Iris pigment epithelial cell (primary cell): ENCODE measurements at regions not wholly inside any gene's neighbourhood (a gene's known extent, or its start where the extent isn't known, plus 50 kb on each side); places are given as distances from the start of the nearest gene placed in this dataset.
A peak's percentile ranks its signal among the peaks of the same experiment; 100 is the strongest.
"Not testable (repeated sequence)": the region's sequence is repeated elsewhere in the genome, so short reads cannot be mapped to it uniquely, and the experiment has no call there.

Experiments
- DNase-seq: peaks from one replicate; pipeline ENCODE4 v3.0.0-alpha.2; 2011; ENCODE audit warnings: low read depth

GRCh38 chr4:25981749-25982148 is 67.7 kb downstream of the SMIM20 start:
- DNase-seq = no peak

DNA sequence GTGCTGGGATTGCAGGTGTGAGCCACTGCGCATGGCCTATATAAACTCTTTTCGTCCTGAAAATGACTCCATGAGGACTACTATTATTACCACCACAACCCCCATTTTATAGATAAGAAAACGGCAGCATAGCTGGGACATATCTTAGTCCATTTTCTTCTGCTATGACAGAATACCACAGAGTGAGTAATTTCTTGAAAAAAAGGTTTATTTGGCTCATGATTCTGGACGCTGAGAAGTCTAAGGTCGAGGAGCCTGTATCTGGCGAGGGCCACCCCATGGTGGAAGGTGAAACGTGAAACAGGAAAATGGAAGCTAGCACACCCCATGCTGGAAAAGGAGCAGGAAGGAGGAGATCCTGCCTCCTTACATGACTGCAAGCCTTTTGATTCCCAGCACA is 68.9 kb downstream of the SMIM20 start:
- DNase-seq = peak; percentile 4

DNA sequence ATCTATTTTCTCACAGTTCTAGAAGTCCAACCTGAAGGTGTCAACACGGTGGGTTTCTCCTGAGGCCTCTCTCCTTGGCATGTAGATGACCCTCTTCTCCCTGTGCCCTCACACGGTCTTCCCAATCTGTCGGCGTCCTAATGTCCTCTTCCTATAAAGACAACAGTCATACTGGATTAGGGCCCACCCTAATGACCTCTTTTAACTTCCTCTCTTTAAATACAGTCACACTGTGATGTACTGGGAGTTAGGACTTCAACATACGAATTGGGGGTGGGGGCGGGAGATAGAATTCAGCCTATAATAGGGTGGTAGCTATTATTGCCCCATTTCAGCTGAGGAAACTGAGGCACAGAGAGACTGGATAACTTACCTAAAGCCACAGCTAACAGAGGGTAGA is 70.2 kb downstream of the SMIM20 start:
- DNase-seq = no peak

DNA sequence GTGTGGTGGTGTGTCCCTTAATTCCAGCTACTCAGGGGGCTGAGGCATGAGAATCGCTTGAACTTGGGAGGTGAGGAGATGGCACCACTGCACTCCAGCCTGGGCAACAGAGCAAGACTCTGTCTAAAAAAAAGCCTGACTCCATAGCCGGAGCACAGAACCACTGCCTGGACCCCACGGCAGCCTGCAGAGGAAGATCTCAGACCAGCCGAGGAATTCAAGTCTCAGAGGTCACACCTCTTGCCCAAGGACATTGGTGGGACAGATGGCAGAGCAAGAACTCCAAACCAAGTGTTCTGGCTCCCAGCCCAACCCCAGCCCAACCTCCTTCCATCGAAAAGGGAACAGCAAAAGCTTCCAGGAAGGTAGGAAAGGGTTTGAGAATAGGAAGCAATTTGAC is 70.8 kb downstream of the SMIM20 start:
- no peak for DNase-seq

- DNase-seq = no peak
Observed at GRCh38 chr4:25986807-25987206, 72.8 kb downstream of the SMIM20 start.

DNA sequence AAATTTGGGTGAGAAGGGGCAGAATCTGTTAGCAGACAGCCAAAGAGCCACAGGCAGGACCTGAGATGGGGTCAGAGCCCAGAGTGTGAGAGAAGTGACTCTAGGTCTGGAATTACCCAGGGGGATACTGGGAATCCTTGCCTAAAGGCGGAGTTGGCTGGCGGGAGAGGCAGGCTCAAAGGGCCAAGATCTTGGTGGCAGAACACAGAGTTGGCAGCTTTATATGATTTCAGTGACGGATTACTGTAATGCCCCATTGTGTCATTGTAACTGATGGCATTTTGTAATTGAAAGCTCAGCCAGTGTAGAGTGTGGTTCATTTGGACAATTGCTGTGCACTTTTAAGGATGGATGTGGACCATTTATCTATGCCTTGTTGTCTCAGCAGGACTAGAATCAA is 77.3 kb downstream of the SMIM20 start:
- DNase-seq = no peak

DNA sequence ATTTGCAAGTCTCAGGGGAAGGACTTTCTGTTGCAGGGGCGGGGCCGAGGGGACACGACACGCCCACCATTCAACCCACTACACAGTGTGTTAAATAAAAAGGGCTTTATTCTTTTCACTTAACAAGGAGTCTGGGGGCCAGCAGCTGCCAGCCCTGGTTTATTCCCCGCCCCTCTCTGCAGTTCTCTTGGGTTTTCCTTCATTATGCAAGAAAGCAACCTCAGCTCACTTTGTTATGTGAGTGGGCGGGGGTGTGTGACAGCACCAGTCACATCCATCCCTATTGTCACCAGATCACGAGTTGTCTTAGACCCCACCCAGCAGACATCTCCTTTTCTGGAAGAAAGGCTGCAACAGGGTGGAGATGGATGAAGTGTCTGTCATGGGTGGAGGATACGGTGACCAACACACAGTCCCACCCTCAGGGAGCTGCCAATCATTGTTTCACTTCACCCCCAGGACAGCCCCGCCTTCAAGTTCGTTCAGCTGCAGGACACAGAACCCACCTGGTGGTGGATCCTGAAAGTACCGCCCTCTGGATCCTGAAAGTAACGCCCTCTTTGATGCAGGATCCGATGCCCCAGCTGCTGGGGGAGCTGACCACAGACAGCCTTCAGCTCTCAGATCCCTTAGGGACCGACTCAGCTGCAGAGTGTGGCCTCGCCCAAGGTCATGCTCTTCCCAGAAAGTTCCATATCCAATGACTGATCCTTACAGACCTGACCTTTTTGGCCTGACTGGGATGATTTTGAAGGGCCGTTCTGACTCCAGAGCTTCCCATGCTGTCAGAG is 79.6 kb downstream of the SMIM20 start:
- no peak for DNase-seq

DNA sequence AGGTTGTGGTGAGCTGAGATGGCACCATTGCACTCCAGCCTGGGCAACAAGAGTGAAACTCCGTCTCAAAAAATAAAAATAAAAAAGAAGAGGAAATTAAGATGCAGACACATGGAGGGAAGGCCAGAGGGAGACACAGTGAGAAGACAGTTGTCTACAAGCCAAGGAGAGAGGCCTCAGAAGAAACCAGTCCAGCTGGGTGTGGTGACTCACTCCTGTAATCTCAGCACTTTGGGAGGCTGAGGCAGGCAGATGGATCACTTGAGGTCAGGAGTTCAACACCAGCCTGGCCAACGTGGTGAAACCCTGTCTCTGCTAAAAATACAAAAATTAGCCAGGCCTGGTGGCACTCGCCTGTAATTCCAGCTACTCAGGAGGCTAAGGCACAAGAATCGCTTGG is 80.6 kb downstream of the SMIM20 start:
- peak; percentile 78 for DNase-seq

DNA sequence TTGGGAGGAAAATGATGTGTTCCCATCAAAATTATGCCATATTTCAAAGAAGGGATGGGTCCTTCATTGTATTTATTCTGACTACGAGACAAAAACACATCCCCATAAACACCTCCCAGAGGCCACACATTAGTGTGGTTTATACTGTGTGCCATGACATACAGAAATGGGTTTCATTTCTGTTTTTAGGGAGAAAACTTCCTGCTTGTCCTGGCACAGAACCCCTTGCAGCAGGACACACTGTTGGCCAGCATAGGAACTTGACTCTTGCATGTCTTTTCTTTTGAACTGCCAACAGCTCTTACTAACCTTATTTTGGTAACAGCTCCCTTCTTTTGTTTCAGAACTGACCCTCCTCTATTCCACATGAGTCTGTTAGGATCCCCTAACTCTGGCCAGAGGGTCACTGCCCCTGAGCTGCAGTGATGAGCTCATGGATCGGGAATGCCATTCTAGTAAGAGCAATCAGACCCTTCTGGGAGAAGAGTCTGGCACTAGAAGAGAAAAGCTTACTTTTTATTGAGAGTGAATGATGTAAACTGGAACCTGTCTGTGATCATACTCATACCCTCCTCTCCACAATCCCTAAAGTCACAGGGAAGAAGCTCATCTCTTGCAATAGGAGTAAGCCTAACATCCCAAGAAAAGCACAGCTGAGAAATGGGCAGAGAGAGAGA is 86.4 kb downstream of the SMIM20 start:
- peak; percentile 9 for DNase-seq

DNA sequence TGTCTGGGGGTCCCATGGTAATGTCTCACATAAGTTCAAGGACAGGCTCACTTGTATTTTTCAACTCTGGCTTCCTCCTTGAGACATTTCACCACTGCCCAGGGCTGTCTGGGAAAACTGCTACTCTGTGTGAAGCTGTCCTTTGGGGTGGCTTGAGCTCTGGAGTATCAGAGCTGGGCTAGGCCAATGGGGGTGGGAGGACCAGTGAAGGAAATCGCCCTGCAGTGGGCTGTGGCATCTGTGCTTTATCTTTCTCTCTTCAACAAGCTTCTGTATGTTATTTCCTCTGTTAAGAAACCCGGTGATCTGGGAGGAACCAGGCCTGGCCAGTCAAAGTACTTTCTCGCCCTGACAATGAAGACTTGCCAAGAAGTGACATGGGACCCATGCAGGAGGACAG is 87.4 kb downstream of the SMIM20 start:
- no peak for DNase-seq

- DNase-seq = no peak
Observed at GRCh38 chr4:26001816-26002215, 87.8 kb downstream of the SMIM20 start.

GRCh38 chr4:26003056-26003455 is 89.0 kb downstream of the SMIM20 start:
- no peak for DNase-seq

GRCh38 chr4:26004290-26004689 is 90.3 kb downstream of the SMIM20 start:
- no peak for DNase-seq

DNA sequence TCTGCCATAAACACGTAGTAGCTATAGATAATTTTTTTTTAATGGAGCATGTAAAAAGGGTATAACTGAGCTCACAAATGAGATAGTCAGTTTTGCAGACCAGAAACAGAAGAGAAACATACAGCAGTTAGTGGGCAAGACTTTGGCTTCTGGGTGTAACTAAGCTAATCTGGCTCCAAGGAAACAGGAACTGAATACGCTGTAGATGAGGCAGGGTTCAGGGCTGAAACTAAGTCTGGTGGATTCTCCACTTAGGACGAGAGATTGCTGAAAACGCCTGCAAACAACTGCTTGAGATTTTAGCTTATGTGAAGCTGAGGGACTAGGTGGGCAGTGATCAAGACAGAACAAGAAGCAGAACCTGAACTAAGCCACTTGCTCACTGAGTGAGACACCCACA is 91.7 kb downstream of the SMIM20 start:
- DNase-seq = no peak

DNA sequence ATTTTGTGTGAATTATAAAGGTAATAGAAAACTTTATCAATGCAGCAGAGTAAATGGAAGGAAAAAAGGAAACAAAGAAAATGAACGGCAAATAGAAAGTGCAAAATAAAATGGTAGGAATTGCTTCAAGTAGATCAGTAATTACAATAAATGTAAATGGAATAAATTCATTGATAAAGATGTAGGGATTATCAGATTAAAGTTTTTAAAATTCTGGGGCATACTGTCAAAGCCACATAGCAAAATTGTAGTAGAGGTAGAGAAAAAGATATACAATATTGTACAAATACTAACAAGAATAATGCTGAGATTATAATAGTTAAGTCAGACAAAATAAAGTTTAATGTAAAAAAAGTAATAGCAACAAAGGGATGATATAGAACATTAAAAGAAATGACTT is 94.7 kb downstream of the SMIM20 start:
- no peak for DNase-seq

DNA sequence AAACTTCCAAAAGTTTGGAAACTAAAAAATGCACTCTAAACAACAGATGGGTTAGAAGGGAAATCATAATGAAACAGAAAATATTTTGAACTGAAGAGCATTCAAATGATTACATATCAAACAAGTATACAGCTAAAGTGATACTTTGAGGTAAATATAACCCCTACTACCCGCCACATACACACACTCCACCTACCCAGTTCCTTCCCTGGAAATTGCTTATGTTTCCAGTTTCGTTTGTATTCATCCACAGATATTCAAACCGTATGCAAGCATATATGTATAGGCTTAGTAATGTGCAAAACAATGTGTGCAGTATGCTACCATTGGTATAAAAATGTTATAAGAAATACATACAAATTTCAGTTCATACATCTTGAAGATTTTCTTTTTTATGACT is 95.5 kb downstream of the SMIM20 start:
- DNase-seq = no peak

GRCh38 chr4:26010304-26010703 is 96.3 kb downstream of the SMIM20 start:
- peak; percentile 26 for DNase-seq

DNA sequence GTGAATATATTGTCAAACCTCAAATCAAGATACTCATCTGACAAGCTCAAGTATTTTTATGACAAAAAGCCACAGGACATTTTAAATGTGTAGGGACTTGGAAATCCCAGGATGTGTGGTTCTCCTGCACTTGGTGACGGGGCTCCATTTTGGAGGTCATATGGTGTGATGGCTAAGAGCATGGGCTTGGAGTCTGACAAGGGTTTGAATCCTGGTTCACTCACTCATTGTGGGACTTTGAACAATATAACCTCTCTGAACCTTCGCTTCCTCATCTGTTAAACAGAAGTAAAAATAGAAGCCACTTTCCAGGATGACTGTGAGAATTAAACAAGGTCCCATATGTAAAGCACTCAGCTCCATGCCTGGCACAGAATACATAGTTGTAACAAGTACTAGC is 99.6 kb downstream of the SMIM20 start:
- no peak for DNase-seq

GRCh38 chr4:26015133-26015651 is 101.2 kb downstream of the SMIM20 start:
- peak; percentile 81 for DNase-seq

- DNase-seq = no peak
Observed at GRCh38 chr4:26015906-26016305, 101.9 kb downstream of the SMIM20 start.

GRCh38 chr4:26017531-26017930 is 103.5 kb downstream of the SMIM20 start:
- no peak for DNase-seq

- not testable (repeated sequence) for DNase-seq
Observed at GRCh38 chr4:26017961-26018700, 104.1 kb downstream of the SMIM20 start.
